ENCODE measurements at regions not wholly inside any gene's neighbourhood (a gene's known extent, or its start where the extent isn't known, plus 50 kb on each side); places are given as distances from the start of the nearest gene placed in this dataset.
"Not testable (repeated sequence)": the region's sequence is repeated elsewhere in the genome, so short reads cannot be mapped to it uniquely, and the experiment has no call there.

GRCh38 chr6:155818698-155819097 is 363.1 kb upstream of the NOX3 start:
- no peak for TF ChIP-seq CTCF (IDR thresholded peaks at IDR 0.05; ENCODE audit: unreplicated experiment)
- Mint-ChIP-seq H3K4me3 (no peak overlapping the region), H3K27ac (no peak overlapping the region), H3K4me1 (no peaks in the 10 kb centered on the region), H3K9me3 (no peaks in the 10 kb centered on the region), H3K36me3 (no peaks in the 10 kb centered on the region), H3K27me3 (ENCODE audit: low read depth) (peaks cover 7% of the 10 kb centered on the region)
- no peak for DNase-seq (ENCODE audit: low spot score in 2 of 2, unreplicated experiment in 2 of 2)

GRCh38 chr6:155813548-155813947 is 357.9 kb upstream of the NOX3 start:
- H3K4me1 Mint-ChIP-seq = peaks cover 2% of the 10 kb centered on the region
- no peak overlapping the region for H3K4me3 Mint-ChIP-seq
- no peak overlapping the region for H3K27ac Mint-ChIP-seq

GRCh38 chr6:155807243-155807642 is 351.6 kb upstream of the NOX3 start:
- TF ChIP-seq CTCF (IDR thresholded peaks at IDR 0.05; ENCODE audit: unreplicated experiment) = no peak
- Mint-ChIP-seq H3K4me1 (peaks cover 2% of the 10 kb centered on the region), H3K27ac (no peak overlapping the region), H3K36me3 (no peaks in the 10 kb centered on the region), H3K4me3 (no peak overlapping the region), H3K9me3 (peaks cover 3% of the 10 kb centered on the region), H3K27me3 (ENCODE audit: low read depth) (no peaks in the 10 kb centered on the region)
- no peak for DNase-seq (ENCODE audit: low spot score in 2 of 2, unreplicated experiment in 2 of 2)

More at GRCh38 chr6:155813548-155813947, 357.9 kb upstream of the NOX3 start:
- Mint-ChIP-seq H3K27me3 (ENCODE audit: low read depth) (peaks cover 7% of the 10 kb centered on the region), H3K36me3 (no peaks in the 10 kb centered on the region), H3K9me3 (no peaks in the 10 kb centered on the region)
- DNase-seq (ENCODE audit: low spot score in 2 of 2, unreplicated experiment in 2 of 2) = no peak
- no peak for TF ChIP-seq CTCF (IDR thresholded peaks at IDR 0.05; ENCODE audit: unreplicated experiment)

GRCh38 chr6:155801046-155801445 is 345.4 kb upstream of the NOX3 start:
- H3K27me3 Mint-ChIP-seq (ENCODE audit: low read depth) = no peaks in the 10 kb centered on the region
- H3K27ac Mint-ChIP-seq = no peak overlapping the region
- H3K4me3 Mint-ChIP-seq = no peak overlapping the region
- no peak for TF ChIP-seq CTCF (IDR thresholded peaks at IDR 0.05; ENCODE audit: unreplicated experiment)
- no peaks in the 10 kb centered on the region for H3K36me3 Mint-ChIP-seq
- no peaks in the 10 kb centered on the region for H3K4me1 Mint-ChIP-seq
- peaks cover 11% of the 10 kb centered on the region for H3K9me3 Mint-ChIP-seq
- DNase-seq (ENCODE audit: low spot score in 2 of 2, unreplicated experiment in 2 of 2) = no peak

- H3K27ac Mint-ChIP-seq; H3K36me3 Mint-ChIP-seq; H3K27me3 Mint-ChIP-seq (ENCODE audit: low read depth); H3K4me1 Mint-ChIP-seq; H3K4me3 Mint-ChIP-seq; DNase-seq (ENCODE audit: low spot score in 2 of 2, unreplicated experiment in 2 of 2): not testable (repeated sequence)
- H3K9me3 Mint-ChIP-seq = peaks cover 20% of the 10 kb centered on the region
Measured at GRCh38 chr6:155798876-155799275, 343.2 kb upstream of the NOX3 start.

GRCh38 chr6:155795173-155795796 is 339.6 kb upstream of the NOX3 start:
- Mint-ChIP-seq H3K27ac (no peak overlapping the region), H3K27me3 (ENCODE audit: low read depth) (no peaks in the 10 kb centered on the region), H3K4me1 (no peaks in the 10 kb centered on the region), H3K9me3 (peaks cover 26% of the 10 kb centered on the region), H3K36me3 (no peaks in the 10 kb centered on the region), H3K4me3 (no peak overlapping the region)
- no peak for DNase-seq (ENCODE audit: low spot score in 2 of 2, unreplicated experiment in 2 of 2)
- TF ChIP-seq CTCF (IDR thresholded peaks at IDR 0.05; ENCODE audit: unreplicated experiment) = no peak

Measured in mesothelial cell of epicardium (in vitro differentiated cells).